Caki2 (cell line): ENCODE measurements at regions not wholly inside any gene's neighbourhood (a gene's known extent, or its start where the extent isn't known, plus 50 kb on each side); places are given as distances from the start of the nearest gene placed in this dataset.

Experiments
- DNase-seq: peaks from one replicate; pipeline ENCODE4 v3.0.0-alpha.2; 2015; ENCODE audit warnings: low read depth
- in situ Hi-C: cut with HindIII; loops from 2 replicates; pipeline ENCODE4 v1.10.0; 2016; ENCODE audit warnings: low sequenced_read_pairs, low pct_unique_long_range_greater_than_20kb, mixed read lengths

DNA sequence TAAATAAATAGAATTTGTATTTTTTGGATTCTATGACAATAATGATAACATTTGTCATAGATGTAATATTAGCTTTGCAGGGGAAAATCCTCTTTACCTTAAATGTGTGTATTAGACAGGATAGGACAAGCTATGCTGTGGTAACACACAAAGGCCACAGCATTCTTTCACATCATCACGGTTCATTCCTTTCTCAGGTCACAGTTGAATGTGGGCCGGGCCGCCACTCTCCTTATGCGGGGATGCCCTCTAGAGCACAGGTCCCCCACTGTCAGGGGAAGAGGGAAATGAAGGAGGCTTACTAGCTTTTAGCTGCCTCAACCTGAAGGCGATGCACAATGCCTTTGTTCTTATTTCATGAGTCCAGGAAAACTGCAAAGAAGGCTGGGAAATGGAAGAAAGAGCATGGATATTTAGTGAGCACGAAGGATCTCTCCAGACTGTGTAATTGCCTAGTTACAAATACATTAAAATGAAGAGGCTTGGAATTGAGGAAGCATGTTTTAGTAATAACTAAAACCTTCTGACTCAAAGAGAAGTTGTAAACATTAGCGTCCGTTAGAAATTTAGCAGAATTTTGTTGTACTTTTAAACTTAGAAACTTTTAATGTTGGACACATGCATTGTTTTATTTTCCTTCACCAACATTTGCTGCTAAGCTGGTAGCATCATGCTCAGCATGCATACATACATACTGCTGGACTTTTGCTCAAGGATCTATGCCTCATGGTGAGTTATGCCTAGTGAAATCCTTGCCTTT is 248.9 kb upstream of the FOXQ1 start:
- no peak for DNase-seq
- in situ Hi-C loops: no loop called here

DNA sequence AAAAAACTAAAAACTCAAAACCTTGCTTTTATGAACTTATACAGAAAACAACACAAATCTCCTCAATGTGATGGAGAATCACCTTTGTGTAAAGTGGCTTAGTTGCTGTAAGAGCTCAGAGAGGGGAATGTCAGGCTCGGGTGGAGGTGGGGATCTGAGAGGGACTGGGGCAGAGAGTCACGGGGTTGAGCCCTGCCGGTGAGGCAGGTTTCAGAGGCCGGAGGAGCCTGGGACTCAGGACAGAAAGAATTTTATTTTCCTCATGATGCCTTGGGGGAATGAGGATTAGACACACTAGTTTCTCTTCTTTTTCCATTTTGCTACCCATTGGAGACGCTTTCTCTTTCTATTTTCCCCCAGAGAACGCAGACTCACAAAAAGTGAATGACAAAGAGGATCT is 252.3 kb upstream of the FOXQ1 start:
- in situ Hi-C loops: no loop called here
- DNase-seq: no peak

DNA sequence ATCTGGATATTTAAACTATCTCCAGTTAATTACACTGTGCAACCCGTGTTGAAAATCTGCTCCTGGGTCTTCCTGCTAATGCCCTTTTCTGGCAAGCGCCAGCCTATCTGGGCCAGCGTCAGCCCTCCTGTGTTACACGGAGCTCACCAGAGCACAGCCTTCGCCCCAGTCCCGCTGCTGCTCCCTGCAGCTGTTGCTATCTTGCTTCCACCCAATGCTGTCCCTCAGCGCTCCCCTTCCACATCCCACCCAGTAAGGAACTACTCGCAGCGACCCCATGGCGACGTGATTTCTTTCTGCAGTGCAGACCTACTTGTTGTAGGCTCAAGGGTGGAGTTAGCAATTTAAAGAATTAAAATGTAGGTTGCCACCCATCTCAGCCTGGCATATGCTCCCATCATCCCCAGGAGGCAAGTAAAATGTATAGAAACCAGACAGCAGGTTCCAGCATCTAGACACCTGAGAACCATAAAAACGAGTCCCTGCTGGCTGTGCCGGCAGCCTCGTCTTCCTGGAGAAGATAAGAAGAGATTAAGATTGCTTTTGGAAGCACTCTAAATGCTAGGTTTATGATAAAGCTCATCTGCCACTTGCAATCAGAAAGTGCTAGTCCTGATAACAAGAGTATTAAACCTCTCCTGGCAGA is 254.3 kb upstream of the FOXQ1 start:
- in situ Hi-C loops: no loop called here
- DNase-seq: no peak

DNA sequence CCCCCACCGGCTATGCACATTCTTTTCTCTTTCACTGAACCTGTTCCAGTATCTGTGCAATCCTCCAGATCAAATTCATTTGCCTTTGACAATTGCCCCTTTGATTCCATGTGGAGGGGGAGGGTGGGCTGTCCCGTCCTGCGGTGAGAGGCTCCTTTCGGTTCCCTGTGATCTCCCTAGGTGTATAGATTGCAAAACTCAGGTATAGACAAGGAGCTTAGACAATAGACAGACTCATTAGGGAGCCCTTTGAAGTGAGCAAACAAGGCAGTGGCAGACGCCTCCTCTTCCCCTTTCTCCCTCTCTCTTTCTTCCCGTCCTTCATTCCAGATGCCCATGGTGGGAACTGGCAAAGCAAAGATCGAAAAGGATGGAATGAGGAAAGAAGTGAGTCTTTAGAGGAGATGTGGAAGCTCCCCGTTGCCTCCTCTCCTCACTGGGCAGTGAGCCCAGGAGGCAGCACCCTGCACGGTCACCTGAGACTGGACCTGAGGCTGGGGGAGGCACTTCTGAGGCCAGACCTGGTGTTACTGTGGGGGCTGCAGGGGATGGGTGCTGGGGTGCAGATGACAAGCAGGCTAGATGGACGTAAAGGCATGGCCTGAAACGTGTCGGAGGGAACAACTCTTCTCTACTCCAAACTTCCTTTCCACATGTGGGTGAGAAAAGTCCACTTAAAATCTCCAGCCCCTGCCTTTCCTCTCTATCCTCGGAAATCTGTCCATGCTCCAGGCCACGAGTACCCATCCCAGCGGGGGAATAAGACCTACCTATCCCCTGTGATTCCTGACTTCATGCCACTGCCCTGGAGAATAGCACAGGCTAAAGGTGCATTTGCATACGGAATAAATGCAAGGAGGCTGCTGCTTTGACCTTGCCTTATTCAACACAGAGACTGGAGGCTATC is 256.6 kb upstream of the FOXQ1 start:
- in situ Hi-C loops: no loop called here
- no peak for DNase-seq

DNA sequence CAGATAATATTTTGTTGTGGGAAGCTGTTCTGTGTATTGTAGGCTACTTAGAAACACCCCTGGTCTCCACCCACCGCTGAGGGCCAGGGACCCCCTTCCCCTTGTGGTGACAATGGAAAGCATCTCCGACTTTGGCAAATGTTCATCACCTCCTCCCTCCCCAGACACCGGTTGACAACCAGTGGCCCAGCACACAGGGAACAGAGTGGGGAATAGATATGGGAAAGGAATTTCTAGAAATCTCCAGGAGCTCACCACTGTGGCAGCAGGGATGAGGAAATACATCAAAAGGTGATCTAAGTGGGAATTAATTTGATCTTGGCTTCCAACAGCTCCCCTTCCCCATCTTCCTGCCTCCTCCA is 257.3 kb upstream of the FOXQ1 start:
- in situ Hi-C loops: no loop called here
- DNase-seq: no peak

DNA sequence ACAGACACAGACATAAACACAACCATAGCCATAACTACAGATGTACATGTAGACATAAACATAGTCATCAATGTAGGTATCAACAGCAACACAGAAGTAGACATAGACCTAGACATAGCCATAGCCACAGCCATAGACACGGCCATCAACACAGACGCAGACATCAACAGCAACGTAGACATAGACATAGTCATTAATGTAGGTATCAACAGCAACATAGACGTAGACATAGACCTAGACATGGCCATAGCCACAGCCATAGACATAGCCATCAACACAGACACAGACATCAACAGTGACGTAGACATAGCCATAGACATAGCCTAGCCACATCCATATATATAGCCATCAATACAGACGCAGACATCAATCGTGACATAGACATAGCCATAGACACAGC is 258.3 kb upstream of the FOXQ1 start:
- in situ Hi-C loops: no loop called here
- no peak for DNase-seq

DNA sequence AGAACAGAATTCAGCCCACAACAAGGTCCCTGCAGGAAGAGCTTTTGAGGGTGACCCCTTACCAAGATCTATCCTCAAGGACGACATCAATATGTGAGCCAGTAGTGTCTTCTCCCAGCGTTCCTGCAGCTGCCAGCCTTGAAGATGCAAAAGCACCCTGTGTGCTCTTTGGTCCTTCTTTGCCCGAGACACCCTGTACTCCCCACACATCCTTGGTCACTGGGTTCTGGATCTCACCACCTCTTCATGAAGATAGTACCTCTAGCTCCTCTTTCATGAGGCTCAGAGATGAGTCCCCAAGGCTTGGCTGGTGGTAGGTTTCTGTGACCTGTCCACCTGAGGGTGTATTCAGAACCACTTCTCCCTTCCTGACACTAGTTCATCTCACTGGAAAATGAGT is 259.6 kb upstream of the FOXQ1 start:
- no peak for DNase-seq
- in situ Hi-C loops: no loop called here

DNA sequence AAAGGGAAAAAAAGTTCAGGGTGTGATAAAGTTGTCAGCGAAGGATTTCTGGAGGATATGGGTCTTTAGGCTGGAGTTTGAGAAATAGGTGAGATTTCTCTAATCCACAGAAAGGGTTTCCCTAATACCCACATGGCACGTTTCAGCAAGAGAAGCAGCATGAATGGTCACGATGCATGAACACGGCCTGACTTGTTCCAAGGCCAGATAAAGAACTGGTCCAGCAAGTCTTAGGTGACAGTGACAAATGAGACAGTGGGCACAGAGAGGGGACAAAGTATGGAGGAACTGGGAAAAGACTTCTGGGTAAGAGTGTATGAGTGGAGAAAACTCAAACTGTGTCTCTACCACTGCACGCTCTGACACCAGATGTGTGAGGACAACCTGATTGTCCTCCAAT is 262.0 kb upstream of the FOXQ1 start:
- no peak for DNase-seq
- in situ Hi-C loops: no loop called here

DNA sequence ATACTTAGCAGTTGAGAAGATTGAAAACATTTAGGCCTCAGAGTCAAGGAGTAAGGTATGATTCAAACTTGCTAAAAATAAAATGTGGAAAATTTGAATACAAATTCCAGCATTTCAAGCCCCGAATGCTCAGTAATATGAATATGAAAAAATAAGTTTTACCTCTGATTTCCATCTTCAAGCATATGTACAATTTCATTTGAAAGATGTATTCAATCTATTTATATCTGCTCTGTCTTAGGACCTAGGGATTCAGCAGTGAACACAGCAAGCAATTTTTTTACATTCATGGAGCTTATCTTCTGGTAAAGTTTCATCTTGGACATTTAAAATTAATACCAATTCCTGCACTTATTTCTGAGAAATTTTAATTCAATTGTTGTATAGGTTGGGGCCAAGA is 262.7 kb upstream of the FOXQ1 start:
- in situ Hi-C loops: no loop called here
- no peak for DNase-seq

DNA sequence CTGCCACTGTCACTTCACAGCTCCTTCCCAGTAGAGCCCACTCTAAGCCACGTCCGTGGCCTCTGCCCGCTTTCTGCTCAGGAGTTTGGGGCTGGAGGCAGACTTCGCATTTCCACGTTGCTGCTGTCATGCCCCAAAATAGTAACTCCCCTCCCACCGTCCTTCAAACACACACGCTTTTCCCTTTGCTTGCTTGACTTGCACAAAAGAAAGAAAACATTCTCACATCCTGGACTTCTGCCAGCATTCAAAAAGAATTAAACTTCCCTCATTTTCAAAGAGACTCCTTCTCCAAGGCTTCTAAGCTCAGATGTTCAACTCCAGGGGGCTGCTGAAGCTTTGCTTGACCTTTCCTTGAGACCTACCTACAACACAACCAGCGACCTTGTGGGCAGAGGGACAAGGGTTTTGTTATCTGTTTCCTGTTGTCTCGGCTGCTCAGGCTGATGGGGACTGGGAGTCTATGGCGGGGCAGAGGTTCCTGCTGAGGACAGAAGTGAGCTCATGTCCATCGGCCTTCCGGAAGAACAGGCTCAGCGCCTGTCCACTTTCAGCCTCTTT is 263.8 kb upstream of the FOXQ1 start:
- in situ Hi-C loops: no loop called here

DNA sequence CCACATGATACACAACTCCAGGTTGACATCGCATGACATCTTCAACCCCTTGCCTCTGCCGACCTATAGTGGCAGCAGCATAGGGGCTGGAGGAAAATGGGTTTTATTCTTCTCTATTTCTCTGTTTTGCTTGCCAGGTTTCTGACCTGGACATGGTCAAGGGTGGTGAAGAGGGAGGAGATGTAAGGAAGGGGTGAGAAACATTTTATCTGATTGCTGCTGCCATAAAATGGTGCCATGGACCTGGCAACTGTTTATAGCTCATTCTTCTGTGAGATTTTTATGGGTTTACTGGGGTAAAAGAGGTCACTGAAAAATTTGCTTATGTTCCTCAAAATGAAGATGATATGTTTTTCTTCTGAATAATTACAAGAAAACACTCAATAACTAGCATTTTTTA is 266.7 kb upstream of the FOXQ1 start:
- in situ Hi-C loops: no loop called here
- no peak for DNase-seq

More for the DNA sequence above, 263.8 kb upstream of the FOXQ1 start:
- DNase-seq: no peak

DNA sequence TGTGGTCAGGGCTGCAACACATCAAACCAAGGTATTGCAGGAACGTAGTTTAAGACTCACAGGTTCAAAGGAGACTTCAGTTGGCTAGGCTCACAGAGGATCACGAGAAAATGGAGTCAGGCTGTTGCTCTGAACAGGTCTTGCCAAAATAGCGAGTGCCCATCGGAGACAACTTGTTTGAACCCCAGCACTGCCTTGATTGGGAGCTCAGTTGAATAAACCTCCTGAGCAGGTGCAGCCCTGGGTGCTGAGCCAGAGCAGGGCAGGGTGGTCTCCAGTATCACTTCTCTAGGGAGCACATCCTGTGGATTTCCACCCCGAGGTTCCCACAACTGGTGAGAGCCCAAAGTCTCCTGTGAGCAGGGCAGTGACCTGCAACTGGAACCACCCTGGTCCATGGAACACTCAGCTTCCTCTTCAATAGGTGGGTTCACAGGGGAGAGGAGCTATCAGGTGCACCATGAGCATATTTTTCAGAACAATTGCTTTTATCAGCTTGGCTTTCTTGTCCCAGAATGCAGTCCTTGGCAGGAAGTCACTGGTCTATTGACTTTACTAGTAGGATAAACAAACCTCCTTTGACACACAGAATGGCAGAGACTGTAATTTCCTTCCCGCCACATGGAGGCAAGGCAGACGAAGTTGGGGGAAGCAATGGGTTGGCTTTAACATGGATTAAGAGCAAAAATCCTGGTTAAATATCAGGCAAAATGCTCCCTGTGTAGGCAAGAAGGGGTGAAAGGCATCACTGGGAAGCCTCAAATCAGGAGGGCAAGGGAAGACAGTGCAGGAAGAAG is 267.7 kb upstream of the FOXQ1 start:
- in situ Hi-C loops: no loop called here
- no peak for DNase-seq

DNA sequence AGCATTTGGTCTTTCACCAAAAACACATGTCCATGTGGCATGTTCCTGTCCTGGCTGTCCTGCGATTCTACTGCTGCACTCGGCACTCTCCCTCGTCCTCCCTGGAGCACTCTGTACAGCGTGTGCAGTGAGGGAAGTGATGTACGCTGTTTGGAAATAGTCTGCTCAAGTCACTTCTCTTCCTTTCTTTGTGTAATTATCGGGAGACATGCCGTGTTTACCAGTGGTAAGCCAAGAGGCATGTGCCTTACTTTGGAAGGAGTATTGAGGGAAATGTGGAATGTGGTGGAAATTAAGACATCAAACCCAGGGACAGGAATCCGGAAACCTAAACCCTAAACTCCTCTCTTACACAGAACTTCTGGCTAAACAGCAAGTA is 268.5 kb upstream of the FOXQ1 start:
- in situ Hi-C loops: no loop called here
- DNase-seq: no peak

DNA sequence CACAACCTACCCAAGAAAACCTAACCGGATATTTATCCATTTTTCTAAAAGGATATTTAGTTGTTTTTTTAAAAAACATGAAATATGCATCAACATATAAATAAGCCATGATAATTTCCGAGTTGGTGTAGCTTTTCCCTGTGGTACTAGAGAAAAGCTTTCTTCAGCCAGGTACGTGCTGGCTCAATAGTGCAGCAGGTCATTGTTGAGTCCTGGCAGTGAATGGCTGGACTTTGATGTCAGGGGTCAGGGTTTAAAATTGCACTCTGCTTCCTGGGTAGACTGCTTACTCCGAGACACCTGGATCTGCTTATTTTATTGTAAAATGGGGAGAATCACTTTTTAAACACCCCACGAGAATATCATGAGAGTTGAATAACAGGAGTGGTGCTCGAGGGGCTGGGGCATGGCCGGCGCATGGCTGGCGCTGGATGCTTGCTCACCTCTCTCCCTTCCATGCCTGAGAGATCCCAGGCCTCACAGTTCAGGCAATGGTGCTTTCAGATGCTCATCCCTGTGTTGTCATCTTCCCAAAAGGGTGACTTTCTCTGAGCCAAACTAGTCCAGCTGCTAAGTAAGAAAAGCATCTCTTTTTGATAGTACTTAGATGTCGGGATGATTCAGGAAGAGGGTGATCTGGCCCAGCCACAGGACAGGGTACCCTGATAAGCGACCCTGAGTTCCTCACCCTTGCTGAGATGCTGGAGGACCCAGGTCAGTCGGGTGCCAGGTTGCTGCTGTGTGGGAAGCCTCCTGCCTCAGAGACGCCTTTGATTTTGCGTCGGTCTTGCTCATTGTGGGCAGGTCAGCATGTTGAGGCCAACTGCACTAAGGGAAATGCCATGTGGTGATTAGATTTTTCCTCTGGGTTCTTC is 269.1 kb upstream of the FOXQ1 start:
- DNase-seq: no peak
- in situ Hi-C loops: no loop called here

DNA sequence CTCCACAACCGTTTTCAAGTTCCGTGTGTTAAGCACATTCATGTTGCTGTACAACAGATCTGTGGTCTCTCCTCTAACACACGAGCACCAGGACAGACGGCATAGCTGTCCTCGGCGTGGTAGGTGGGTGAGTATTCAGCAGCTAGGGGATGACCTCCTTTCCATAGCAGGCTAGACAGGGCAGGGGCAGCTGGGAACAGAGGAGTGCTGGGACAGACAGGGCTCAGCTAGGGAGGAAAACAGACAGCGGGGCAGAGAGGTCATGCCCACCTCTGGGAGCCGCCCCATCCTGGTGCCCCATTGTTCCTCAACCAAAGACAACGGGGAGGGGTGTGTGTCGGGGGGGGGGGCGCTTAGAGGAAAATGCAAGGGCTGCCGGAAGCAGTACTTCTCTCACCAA is 271.5 kb upstream of the FOXQ1 start:
- in situ Hi-C loops: no loop called here
- DNase-seq: no peak

DNA sequence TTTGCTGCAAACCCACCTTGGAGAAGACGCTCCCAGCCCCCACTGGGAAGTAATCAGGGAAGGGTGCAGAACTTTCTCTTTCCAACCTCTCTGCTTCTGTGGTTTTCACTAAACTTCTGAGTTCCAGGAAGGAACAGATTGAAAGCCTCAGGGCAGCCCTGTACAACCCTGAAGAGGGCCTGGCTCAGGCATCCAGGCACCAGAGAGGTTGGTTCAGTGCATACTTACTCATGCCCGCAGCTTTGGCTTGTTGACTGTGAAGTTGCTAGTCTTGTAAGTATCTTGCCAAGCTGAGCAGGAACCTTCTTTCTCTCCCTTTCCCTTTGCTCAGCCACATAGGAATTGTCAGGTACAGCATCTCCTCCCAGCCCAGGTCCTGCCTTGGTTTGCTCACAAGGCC is 272.2 kb upstream of the FOXQ1 start:
- in situ Hi-C loops: no loop called here
- no peak for DNase-seq

DNA sequence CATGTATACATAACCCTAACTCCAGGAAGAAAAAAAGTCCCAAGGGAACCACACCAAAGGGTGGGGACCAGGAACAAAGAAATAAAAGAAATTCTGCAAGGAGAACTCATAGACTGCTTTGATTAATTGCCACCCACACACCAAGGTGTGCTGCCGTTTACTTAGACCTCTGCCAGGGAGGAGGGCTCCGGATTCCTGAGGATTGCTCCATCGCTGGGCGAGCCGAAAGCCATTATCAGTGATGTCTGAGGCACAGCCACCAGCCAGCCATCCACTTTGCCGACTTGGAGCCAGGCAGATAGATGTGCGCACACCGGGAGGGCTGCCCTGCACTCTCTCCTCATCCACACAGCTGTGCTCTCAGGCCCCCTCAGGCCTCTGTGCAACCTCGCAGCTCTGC is 272.7 kb upstream of the FOXQ1 start:
- no peak for DNase-seq
- in situ Hi-C loops: no loop called here
